Activated CD4-positive, alpha-beta T cell treated with anti-CD3 and anti-CD28 coated beads, Interleukin-2, Interleukin-6, amounts not matched to agents 100 ng/mL and 50 ng/mL, durations not matched to agents 16 hours and 8 hours (primary cell): ENCODE measurements at regions not wholly inside any gene's neighbourhood (a gene's known extent, or its start where the extent isn't known, plus 50 kb on each side); places are given as distances from the start of the nearest gene placed in this dataset.

Source experiments
- DNase-seq: peaks from one replicate; pipeline ENCODE4 v3.0.0-alpha.2; 2020

GRCh38 chr15:38864122-38864521 lies 299.5 kb upstream of the RASGRP1 start:
- DNase-seq: no peak

- no peak for DNase-seq
Observed at GRCh38 chr15:38864827-38865581, 300.4 kb upstream of the RASGRP1 start.

DNA sequence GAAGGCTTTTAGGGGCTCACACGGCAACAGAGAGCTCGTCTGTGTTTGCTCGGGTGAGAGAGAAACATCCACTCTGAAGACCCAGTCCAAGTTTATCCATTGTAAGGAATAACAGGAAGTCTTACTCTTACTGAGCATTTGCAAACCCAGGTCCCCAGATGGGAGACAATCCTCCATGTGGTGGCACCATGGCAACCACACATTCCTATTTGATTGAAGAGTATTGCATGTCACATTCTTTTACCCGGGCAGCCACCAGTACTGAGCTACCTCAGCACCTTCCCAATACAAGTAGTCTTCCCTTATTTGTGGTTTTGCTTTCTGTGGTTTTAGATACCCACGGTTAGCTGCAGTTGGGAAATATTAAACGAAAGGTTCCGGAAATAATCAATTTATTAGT lies 302.9 kb upstream of the RASGRP1 start:
- no peak for DNase-seq

DNA sequence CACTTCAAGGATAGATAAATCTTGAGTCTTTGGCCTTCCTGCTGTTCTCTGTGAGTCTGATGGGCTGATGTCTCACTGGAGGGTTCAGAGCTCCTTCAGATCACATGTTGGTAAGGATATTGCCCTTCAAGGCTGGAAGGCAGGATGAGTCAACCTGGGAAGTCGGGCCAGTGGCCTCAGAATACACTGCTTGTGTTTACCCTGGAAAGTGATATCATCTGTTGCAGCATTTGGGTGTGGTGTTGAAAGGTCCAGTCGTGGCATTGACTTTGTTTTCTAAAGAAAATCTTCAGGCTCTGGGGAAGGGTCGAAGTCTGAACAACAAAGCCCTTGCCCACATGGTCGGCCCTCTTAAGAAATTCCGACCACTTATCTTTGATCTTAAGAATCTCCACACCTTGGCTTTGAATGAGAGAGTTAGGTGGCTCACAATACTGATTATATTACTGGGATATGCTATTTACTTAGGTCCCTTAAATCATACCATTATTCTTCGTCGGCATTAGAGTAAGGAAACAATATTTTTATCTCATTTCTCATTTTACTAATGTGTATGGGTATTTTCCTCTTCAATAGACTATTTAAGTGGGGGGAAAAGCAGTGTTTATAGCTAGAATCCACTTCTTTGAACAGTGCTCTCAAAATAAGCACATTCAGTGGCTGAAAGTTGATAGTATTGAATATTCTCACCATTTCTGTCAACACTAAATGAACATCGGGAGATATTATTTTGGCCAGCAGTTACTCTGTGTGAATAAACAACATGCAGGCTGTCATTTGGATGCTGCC lies 303.9 kb upstream of the RASGRP1 start:
- no peak for DNase-seq

DNA sequence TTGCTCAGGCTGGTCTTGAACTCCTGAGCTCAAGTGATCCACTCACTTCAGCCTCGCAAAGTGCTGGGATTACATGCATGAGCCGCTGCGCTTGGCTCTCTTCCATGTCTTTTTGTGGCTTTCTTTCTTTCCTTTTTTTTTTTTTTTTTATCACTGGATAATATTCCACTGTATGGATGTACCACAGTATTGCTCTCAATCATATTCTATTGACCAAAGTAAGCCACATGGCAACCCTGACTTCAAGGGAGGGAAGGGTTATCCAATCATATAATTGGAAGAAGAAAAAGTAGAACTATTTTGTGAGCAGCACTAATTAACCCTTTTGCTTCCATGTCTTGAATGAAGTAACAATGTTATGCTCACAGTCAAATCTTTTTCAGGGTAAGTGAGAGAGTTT lies 307.0 kb upstream of the RASGRP1 start:
- no peak for DNase-seq

- DNase-seq: no peak
Observed at GRCh38 chr15:38872732-38873131, 308.1 kb upstream of the RASGRP1 start.

- no peak for DNase-seq
Observed at GRCh38 chr15:38873158-38873557, 308.5 kb upstream of the RASGRP1 start.

DNA sequence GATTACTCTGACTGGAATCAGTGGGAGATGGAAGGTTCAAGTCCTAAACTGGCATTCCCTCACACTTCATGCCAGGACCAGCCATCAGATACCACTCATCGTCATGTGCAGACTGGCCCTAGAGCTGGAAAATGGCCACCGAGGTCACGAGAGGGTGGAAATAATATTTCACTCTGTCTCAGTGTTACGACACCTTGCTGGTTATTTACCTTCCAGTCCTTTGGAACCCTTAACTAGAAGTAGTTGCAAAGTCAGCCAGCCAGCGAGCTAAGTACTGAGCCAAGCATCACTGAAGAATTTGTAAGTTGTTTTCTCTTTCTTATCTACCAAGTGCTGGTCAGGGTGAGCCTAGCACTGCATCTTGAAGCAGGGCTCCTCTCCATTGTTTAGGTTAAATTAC lies 309.9 kb upstream of the RASGRP1 start:
- no peak for DNase-seq

- no peak for DNase-seq
Observed at GRCh38 chr15:38876211-38876610, 311.6 kb upstream of the RASGRP1 start.

GRCh38 chr15:38876621-38877020 lies 312.0 kb upstream of the RASGRP1 start:
- DNase-seq: no peak

GRCh38 chr15:38877471-38877870 lies 312.9 kb upstream of the RASGRP1 start:
- no peak for DNase-seq

- no peak for DNase-seq
Observed at GRCh38 chr15:38878026-38878425, 313.4 kb upstream of the RASGRP1 start.

DNA sequence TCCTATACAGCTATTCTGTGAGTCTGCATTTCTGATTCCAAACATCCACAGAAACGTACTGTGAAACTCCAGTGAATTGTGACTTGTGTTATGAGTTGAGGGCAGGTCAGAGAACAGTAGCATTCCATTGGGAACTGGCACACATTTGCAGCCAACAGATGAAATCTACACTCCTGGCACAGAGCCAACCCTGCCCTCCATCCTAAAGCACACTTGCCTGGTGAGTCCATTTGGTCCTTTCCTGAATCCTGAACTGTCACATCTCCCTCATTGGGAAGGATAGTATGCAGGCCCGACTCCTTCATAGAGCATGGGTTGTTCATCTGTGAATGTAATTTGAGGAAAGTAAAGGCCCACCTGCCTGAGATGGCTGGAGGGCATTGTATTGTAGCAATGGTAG lies 314.3 kb upstream of the RASGRP1 start:
- no peak for DNase-seq

DNA sequence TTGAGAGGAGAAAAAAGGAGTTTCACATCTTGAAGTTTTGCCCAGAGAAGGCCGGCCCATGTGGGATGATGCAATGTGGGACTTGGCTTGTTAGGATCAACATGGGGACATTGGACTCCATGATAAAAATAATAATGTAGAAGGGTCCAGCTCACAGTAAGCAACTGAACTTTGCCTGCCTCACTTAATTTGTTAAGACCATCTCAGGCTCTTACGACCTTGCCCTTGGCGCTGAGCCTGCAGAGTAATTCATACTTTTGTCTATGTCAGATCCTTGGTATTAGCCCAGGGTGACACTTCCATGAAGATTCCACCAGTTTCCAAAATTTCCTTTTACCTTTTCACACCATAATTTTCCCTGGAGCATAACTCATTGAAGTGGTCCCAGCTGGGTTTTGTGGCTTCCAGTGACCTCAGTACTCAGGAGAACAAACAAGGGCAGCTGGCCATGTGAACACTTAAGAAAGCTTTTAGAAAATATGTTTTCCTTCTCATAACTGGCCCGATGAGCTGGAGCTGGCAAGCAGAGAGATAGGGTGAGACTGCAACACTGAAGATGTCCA lies 315.4 kb upstream of the RASGRP1 start:
- DNase-seq: no peak

DNA sequence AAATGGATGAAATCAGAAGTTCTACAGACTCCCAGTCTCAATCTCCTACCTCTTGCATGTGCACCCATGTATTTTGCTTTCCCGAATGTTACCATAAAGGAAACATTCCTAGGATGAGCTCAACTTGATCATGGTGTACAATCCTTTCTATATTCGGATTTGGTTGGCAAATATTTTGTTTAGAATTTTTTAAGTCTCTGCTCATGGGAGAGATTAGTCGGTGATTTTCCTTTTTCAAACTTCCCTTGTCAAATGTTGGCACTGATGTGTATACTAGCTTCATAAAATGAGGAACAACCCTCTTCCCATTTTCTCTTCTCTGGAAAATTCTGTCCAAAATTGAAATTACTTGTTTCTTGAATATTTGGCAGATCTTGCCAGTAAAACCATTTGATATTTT lies 317.6 kb upstream of the RASGRP1 start:
- no peak for DNase-seq

DNA sequence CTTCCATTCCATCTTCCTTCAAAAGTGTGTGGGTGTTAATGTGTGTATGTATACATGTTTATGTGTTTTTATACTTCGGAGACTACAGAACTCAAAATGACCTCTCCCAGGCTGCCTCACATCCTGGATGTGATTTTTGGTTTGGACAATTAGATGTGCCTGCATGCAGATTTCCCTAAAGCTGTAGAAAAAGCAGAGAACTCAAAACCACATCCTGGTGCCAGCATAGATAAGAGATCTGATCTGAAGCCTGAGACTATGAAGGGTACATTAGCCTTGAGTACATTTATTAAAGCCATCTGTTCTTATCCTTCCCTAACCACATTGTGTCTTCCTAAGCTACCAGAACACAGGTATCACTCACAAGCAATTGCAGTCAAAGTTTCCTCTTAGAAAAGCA lies 319.4 kb upstream of the RASGRP1 start:
- DNase-seq: no peak

- DNase-seq: no peak
Observed at GRCh38 chr15:38885001-38885400, 320.4 kb upstream of the RASGRP1 start.

DNA sequence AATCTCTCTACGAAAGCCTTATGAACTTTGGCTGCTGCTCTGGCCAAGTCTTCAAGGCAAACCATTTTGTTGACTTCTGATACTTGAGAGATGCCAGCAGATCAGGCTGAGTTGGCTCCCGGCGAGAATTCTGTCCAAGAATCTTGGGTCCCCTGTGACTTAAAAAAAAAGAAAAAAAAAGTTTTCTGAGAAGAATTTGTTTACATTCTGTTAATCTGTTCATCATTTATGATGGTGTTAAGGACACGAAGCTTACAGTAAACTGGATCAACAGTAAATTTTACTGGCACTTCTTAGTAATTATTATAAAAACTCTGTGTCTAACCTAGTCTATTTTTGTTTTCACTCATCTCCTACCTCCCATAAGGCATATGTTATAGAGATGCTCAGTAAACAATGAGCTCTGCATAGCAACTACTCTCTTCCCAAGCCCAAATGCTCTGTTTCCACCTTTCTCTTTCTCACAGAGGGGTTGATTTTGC lies 320.9 kb upstream of the RASGRP1 start:
- no peak for DNase-seq

DNA sequence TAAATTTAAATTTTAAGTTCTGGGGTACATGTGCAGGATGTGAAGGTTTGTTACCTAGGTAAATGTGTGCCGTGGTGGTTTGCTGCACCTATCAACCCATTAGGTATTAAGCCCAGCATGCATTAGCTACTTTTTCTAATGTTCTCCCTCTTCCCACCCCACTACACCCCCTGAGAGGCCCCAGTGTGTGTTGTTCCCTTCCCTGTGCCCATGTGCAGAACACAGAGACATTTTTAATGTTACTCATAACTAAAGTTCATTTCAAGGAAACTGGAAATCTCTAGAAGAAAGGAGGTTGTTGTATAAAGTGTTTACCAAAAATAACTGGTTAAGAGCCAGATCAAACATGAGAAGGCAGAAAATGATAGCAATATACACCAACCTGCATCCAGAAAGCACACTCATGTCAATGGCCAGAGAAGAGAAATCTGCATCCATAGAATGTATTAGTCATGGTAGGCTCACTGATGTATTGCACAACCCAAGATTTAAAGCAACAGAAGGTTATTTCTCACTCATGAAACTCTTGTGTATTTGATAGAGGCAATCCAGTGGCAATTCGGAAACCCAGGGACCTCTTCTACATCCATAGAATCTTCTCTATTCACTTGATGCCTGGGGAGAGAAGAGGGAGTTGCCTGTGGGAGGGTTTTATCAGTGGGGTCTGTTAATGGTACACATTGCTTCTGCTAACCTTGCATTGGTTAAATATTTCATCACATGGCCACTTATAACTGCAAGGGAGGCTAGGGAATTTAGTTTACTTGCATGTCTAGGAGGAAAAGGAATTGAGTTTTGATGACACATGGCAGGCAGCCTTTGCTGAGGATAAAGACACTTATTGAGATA lies 321.9 kb upstream of the RASGRP1 start:
- no peak for DNase-seq

- no peak for DNase-seq
Observed at GRCh38 chr15:38888701-38889221, 324.1 kb upstream of the RASGRP1 start.

GRCh38 chr15:38890194-38890593 lies 325.6 kb upstream of the RASGRP1 start:
- DNase-seq: no peak

DNA sequence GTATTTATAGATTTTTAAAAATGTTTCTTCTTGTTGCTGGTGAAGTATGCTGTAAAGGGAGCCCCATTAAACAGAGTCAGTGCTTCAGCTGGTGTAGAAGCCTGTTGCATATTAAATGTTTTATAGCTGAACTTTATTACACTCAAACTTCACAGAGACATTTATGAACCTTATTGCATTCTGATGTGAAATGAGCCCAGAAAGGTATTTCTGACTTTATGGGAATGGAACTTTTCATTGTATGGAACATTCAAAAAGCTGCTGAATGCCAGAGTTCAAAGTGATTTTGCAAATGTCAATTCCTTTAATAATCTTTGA lies 329.3 kb upstream of the RASGRP1 start:
- no peak for DNase-seq
